Hematopoietic multipotent progenitor cell treated with erythropoietin and hydrocortisone succinate and interleukin-3 and kit ligand, for 17 days (in vitro differentiated cells): ENCODE measurements at regions not wholly inside any gene's neighbourhood (a gene's known extent, or its start where the extent isn't known, plus 50 kb on each side); places are given as distances from the start of the nearest gene placed in this dataset.
"Not testable (repeated sequence)": the region's sequence is repeated elsewhere in the genome, so short reads cannot be mapped to it uniquely, and the experiment has no call there.

Source experiments
- DNase-seq: peaks from one replicate; pipeline ENCODE4 v3.0.0-alpha.2; 2015; ENCODE audit warnings: low spot score

GRCh38 chr3:87873136-87873535 lies 185.7 kb downstream of the CGGBP1 start:
- no peak for DNase-seq

- DNase-seq = no peak
These were observed 191.8 kb downstream of the CGGBP1 start for GRCh38 chr3:87867001-87867400.

GRCh38 chr3:87856126-87856525 lies 202.7 kb downstream of the CGGBP1 start:
- DNase-seq = no peak

- no peak for DNase-seq
These were observed 203.2 kb downstream of the CGGBP1 start for GRCh38 chr3:87855616-87856015.

GRCh38 chr3:87855211-87855610 lies 203.6 kb downstream of the CGGBP1 start:
- no peak for DNase-seq

GRCh38 chr3:87848003-87848402 lies 210.8 kb downstream of the CGGBP1 start:
- DNase-seq = no peak

- no peak for DNase-seq
These were observed 221.7 kb downstream of the CGGBP1 start for GRCh38 chr3:87837076-87837475.

GRCh38 chr3:87836026-87836425 lies 222.8 kb downstream of the CGGBP1 start:
- no peak for DNase-seq

- no peak for DNase-seq
These were observed 223.6 kb downstream of the CGGBP1 start for GRCh38 chr3:87835236-87835635.

- DNase-seq = no peak
These were observed 224.5 kb downstream of the CGGBP1 start for GRCh38 chr3:87834327-87834726.

GRCh38 chr3:87833039-87833377 lies 225.8 kb downstream of the CGGBP1 start:
- DNase-seq = no peak

GRCh38 chr3:87828046-87828445 lies 230.8 kb downstream of the CGGBP1 start:
- DNase-seq = no peak

GRCh38 chr3:87822563-87822962 lies 236.2 kb downstream of the CGGBP1 start:
- no peak for DNase-seq

GRCh38 chr3:87813503-87813902 lies 245.3 kb downstream of the CGGBP1 start:
- DNase-seq = not testable (repeated sequence)

- no peak for DNase-seq
These were observed 246.9 kb downstream of the CGGBP1 start for GRCh38 chr3:87811953-87812352.

- no peak for DNase-seq
These were observed 248.3 kb downstream of the CGGBP1 start for GRCh38 chr3:87810452-87811016.

GRCh38 chr3:87805670-87806069 lies 253.1 kb downstream of the CGGBP1 start:
- DNase-seq = no peak

GRCh38 chr3:87801409-87801808 lies 257.4 kb downstream of the CGGBP1 start:
- DNase-seq = peak; percentile 12

GRCh38 chr3:87800516-87800915 lies 258.3 kb downstream of the CGGBP1 start:
- no peak for DNase-seq

GRCh38 chr3:87798567-87798947 lies 260.2 kb downstream of the CGGBP1 start:
- DNase-seq = no peak

- no peak for DNase-seq
These were observed 260.8 kb downstream of the CGGBP1 start for GRCh38 chr3:87797872-87798566.

GRCh38 chr3:87796843-87797185 lies 262.0 kb downstream of the CGGBP1 start:
- no peak for DNase-seq

- peak; percentile 16 for DNase-seq
These were observed 262.5 kb downstream of the CGGBP1 start for GRCh38 chr3:87796137-87796842.

GRCh38 chr3:87795701-87796100 lies 263.1 kb downstream of the CGGBP1 start:
- no peak for DNase-seq
